Urothelium cell line (cell line): ENCODE measurements at regions not wholly inside any gene's neighbourhood (a gene's known extent, or its start where the extent isn't known, plus 50 kb on each side); places are given as distances from the start of the nearest gene placed in this dataset.

ENCODE experiments used
- DNase-seq: peaks from one replicate; pipeline ENCODE4 v3.0.0; 2011; ENCODE audit warnings: low spot score, mixed read lengths
- FAIRE-seq: peaks from 2 replicates; lab custom pipeline; 2011; peaks lifted over from hg19 to GRCh38; lab: Jason Lieb, UNC

DNA sequence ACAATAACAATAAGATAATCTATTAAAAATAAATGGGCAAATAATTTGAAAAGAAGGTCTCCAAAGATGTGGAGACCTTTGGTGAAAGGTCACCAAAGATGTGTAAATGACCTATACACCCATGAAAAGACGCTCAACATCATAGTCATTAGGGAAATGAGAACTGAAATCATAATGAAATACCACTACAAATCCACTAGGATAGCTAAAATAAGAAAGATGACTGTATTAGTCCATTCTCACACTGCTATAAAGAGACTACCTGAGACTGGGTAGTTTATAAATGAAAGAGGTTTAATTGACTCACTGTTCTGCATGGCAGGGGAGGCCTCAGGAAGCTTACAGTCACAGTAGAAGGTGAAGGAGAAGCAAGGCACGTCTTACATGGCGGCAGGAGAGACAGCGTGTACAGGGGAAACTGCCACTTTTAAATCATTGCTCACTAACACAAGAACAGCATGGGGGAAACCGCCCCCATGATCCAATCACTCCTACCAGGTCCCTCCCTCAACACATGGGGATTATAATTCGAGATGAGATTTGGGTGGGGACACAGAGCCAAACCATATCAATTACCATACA is 339.6 kb downstream of the ENC1 start:
- DNase-seq: no peak
- FAIRE-seq: no peak

DNA sequence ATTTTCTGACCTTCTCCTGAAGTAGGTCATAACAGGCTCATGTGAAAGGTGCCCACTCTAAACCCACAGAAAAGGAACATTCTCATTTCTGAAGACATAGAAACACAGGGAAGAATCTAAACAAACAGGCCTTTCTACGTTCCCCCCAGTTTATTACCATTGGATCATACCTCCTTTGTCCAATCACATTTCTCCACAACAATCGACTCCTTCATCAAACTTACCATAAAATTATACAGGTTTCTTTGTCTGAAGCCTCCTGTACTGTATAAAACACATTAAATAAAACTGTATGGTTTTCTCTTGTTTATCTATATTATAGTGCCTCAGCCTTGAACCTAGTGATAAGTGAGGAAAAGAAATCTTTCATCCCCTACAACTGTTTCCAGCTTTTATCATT is 340.7 kb downstream of the ENC1 start:
- no peak for FAIRE-seq

DNA sequence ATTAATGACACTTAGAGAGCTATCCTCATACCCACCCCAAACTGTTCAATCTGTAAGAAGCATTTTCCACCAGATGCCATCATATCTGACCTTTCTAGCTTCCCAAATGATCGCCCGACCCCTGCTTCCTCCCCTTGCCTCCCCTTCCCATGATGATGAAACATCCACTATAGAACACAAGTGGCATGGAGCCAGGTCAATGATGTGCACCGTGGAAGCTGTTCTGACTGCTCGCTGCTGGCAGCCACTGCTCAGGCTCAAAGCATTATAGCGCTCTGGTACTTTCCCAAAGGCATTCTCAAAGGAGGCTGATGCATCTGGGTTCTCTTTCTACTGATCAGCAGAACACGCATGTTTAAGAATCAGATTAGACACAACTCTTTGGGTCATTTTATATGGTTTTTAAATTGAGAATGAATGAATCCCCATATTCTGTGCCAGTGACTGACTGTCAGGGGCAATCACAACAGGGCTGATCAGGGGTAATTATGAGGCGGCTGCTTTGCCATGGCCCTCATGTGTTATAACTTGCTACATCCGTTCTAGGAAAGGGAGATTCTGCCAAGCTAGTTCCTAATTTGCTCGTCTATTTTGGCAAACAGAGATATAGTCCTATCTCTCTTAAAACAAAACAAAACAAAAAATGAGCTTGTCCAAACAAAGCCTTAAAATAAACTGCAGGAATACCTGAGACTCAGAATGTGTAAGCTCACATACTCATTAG is 343.7 kb downstream of the ENC1 start:
- no peak for FAIRE-seq
- no peak for DNase-seq

More for the DNA sequence above, 340.7 kb downstream of the ENC1 start:
- no peak for DNase-seq

DNA sequence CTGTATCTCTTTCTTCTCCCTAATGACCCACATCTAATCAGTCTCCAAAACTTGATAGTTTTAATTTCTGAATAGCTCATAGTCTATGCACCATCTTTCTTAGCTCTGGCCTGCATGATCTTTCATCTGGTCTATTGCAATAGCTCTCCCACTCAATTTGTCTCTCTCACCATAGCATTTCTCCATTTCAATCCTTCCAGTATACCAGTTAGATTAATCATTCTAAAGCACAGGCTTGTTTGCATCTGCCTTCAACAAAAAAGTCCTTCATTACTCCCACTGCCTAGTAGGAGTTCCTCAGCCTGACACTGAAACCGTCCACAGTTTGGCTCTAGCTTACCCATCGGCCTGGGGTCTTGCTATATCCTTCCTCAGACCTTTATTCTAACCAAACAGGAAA is 344.9 kb downstream of the ENC1 start:
- no peak for DNase-seq
- FAIRE-seq: no peak

DNA sequence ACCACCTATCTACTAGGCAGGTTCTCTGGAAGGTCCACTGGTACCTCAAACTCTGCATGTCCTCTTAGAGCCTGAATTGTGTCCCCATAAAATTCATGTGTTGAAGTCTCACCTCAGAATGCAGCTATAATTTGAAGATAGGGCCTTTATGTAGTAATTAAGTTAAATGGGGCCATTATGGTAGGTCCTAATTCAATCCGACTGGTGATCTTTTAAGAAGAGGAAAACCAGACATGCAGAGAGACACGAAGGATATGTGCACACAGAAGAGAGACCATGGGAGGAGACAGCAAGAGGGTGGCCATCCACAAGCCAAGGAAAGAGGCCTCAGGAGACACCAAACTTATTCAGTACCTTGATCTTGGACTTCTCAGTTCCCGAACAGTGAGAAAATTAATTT is 345.4 kb downstream of the ENC1 start:
- no peak for DNase-seq
- no peak for FAIRE-seq

DNA sequence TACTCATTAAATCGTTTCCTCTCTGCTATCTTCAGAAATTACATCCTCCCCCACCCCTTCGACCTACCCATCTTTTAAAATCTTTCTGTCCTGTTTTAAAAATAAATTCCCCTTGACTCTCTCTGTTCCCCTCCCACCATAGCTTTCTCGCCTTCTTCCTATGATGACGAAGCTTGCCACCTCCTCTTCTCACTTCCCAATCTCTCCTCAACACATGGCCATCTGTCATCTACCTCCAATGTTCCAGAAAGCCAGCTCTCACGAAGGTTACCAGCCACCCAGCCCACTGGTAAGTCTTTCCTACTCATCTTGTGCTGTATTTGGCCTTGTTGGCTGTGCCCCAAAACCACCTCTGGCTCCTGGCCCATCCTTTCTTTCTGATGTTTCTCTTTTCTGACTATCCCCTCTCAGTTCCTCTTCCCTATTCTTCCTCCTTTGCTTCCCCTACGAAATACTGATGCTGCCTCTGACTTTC is 346.3 kb downstream of the ENC1 start:
- DNase-seq (no peak), FAIRE-seq (no peak)

DNA sequence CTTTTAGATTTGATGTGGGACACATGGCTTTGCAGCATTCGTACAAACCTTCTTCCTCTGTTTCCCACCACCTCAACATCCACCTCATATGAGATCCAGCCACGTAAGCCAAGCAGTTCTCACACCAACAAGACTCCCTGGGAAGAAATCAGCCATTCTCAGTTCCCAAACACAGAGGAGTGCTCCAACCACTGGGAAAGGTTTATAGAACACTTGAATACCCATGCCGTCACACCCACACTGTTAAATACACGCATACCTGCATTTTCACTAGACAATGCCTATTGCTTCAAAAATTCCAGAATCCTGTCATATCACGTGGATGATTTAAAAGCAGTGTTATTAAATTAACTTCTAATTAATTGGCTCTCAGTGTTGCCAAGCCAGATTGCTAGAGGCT is 347.3 kb downstream of the ENC1 start:
- FAIRE-seq (no peak), DNase-seq (no peak)

DNA sequence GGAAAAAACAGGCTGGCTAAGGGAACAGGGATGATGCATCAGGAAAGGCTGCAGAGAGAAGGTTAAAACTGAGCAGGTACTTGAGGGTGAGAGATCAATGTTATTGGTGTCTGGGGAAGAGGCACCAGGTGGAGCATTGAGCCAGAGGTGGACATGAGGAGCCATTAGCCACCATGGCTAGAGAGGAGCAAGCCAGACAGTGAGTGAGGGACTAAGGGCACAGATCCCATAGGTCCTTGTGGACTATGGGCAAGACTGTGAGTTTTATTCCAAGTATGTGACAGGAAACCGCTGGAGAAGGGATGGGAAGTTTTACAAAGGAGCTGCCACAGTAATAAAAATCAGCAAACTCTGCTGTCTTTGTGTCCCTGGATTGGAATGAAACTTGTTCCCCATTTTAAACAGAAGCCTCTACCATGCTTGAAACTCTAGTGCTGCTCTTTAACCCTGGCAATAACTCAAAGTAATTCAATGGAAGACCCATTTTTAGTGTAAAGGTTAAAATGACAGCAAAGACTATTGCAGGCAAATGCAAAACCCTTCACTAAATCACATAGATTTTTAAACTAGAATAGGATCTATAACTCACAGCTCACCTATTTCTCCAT is 349.8 kb downstream of the ENC1 start:
- DNase-seq: no peak
- FAIRE-seq: no peak

DNA sequence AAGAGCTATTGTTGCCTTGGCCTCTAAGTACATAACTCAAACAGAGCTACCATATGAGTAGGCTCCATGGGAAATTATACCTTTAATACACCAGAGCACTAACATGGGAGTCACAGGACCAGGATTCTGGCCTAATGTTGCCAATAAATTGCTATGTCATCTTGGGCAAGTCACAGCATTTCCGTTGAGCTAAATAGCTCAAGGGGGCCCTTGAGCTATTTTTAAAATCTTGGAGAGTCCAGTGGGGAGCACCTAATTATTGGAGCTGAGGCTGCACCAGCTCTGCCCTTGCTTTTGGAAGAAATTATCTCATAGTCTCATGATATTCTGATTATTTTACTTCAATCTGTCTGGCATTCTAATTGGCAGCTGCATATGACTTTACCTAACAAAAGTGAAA is 350.8 kb downstream of the ENC1 start:
- FAIRE-seq: no peak
- DNase-seq: no peak

DNA sequence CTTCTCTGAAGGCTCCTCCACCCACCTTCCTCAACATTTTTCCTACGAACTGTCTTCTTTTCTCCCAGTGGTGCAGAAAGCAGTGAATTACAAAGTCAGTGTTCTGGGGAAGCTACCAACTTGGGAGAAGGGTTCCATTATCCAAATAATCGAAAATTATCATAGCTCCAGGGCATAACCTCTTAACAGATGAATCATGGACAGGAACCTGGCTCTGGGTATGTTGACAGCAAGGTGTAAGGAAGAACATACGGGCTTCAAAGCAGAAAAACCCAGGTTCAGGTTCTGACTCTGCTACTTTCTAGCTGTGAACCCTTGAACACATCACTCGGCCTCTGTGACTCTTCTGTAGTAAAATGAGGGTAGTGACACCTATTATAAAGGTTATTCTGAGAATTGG is 351.3 kb downstream of the ENC1 start:
- FAIRE-seq: no peak

DNA sequence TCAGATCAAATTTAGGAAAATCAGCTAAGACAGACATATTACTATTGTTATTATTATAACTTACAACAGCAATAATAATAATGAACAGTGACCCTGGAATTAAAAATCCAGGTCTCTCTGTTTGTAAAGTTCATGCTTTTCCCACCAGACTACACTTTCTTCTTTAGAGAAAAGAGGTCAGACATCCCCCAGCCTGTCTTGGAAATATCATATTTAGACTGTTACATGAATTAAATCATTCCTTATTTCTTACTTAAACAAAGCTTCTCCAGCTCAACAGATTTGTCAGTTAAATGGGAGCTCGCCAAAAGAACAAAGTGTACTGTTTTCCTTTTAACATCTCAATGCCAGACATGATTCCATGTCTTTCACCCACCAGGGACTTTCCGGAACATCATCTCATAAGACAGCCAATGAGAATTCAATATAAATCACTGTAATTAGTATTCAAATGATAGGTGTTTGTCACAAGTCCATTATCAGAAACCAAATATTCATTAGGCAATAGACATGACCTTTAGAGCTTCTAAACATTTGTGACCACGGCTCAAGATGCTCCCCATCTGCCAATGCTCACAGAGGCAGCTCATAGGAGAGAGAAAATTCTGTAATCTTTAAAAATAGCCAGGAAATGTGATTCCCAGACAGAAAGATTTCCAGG is 351.9 kb downstream of the ENC1 start:
- DNase-seq: no peak
- no peak for FAIRE-seq

More for the DNA sequence above, 351.3 kb downstream of the ENC1 start:
- DNase-seq: no peak

DNA sequence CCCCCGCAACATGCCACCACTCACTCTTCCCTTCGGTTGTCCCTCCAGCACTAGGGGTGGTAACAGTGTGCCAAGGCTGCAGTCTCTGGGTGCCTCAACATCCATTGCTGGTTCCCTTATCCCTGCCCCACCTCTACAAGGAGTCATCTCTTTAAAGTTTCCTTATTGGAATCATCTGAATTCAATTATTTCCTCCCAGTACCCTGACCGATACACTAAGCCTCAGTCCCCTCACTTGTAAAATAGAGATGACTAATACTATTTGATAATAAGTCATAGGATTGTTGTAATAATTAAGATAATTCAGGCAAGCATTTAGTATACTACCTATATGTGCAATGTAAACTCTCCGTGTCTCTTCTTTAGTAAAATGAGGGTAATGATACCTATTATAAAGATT is 352.5 kb downstream of the ENC1 start:
- DNase-seq (no peak), FAIRE-seq (no peak)

DNA sequence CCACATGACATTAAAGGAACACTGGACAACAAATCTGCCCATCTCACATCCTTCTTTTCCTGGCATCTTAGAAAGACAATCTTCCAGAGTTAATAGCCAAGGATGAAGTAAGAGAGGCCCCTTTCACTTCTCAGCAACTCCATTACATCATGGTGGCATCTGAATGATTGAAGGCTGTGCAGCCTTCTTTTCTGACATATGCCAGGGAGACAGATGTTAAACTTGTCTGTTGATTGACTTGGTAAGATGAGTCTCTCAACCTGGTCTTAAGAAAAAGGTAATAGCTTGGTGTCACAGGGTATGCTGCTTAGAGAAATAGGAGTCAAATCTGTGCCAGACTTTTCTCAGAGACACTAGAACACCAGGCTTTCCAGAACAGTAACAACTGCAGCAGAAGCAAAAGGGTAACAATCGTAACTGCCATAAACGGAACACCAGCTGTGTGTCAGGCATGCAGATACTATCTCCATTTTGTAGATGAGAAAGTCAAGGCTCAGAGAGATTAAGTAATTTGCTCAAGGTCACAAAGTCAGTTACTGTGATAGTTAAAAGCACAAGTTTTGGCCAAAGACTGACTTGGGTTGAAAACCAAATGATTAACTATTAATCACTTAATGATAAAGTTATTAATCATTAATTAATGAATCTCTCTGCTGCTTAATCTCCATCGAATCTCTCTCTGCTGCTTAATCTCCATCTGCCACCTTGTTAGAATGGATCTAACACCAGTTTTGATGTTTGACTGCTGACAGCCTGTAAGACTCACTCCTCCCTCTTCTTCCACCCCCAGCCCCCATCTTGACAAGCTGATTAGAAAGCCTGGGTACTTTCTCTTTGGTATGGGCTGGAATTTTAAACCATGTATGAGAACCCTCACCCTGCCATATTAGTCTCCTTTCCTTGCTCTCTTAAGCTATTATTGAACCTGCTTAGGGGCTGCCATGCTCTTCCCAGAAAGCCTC is 353.5 kb downstream of the ENC1 start:
- no peak for DNase-seq
- FAIRE-seq: no peak

DNA sequence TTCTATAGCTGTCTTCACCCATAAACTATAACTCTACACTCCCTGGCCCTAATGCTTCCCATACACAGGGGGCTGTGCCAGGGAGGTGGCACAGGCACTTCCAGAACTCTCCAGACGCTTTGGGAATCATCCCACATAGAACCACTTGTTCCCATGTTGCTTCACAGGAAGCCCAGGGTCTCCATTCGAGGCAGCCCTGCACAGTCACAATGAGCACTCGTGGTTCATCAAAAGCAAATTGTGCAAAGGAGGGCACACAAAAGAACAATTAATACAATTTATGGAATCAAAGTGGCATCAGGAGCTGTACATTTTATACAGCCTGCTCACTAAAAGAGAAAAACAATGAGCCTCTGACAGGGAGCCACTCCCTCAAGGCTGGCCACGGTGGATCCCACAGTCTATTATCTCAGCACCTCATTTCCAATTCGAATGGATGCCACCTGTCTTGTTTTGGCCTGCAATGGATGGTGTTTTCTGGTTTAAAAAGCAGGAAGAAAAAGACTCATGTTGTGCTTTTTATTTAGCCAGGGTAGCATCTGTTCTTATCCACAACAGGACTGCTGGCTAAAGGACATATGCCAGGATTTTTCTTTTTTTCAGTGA is 354.8 kb downstream of the ENC1 start:
- FAIRE-seq (no peak), DNase-seq (no peak)

DNA sequence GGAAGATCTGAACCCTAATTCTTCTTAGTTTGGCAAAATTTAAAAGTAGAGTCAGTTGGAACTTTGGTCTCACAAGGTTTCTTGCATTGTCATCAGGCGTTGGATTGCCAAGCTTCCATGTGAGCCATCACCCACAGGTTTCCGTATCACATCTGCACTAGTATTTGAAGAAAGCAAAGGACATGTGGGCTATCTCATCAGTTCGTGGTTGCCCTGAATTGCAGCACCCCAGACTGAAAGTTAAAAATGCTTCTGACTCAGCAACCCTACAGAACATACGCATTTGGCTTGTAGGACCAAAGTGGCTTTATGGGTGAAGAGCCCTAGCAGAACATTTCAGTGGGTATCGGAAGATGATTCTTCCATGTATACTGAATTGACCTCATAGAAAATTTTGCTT is 358.0 kb downstream of the ENC1 start:
- FAIRE-seq (no peak), DNase-seq (no peak)

DNA sequence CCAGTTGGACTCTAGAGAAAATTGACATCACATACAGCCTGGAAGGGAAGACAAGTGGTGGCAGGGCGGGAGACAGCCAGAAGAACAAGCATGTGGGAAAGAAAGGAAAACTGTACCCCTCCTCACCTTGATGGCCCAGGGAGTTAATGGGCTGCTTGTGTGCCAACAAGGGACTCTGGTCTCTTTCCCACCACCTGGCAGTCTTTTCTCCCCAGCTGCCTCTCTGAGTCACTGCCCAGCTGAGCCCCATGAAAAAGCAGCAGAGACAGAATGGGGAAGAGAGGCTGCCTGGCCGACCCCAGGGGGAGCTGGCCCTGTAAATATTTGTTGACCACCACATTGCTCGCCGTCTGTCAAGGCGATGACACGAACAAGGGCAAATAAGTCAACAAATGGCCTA is 359.4 kb downstream of the ENC1 start:
- DNase-seq (no peak), FAIRE-seq (no peak)

DNA sequence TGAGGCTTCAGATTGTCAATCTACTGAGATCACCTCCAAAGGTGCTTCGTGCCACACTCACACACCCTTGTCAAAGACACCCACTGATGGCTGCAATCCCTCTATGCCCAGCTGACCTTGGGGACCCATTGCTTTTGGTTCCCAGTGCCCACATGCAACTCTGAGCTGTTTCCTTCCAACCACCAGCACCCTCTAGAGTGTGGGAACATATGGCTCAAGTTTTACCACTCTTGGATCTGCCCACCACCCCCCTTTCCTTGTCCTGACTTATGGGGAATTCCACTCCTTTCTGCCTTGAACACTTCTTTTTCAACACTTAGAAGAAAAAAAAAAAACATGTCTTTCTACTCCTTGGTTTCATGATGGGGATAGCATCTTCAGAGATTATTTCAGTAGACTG is 360.2 kb downstream of the ENC1 start:
- no peak for DNase-seq
- no peak for FAIRE-seq

DNA sequence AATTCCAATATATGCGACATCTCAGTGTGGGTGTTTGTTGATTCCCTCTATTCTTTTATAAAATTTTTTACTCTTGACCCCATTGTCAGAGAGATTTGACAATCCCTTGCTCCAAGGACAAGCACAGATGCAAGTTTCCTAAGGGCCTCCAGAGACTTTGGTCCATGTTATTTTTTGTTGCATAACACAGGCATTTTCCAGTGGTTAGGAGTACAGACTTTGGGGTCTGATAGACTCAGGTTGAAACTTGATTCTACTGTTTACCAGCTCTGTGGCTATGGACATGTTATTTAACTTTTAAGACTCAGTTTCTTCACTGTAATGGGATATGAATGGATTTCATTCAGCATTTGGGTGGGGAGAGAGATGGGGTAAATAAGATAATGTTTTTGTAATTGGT is 361.3 kb downstream of the ENC1 start:
- DNase-seq (no peak), FAIRE-seq (no peak)

DNA sequence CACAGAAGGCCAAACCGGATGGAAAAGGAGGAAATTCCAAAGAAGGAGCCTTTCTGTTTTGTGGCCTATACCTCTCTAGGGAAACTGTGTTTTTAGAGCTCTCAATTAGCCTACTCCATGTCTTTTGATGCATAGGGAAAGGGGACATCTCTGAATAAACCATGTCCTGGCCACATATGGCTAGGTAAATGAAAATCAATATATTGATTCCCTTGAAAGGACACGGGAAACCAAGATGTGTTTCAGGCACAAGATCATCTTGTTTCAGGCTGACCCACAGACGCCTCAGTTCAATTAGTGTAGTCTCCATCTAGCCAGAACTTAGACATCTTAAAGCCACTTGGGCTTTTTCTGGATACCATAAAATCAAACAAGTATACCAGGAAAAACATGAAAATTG is 363.1 kb downstream of the ENC1 start:
- DNase-seq (no peak), FAIRE-seq (no peak)
